DND-41 (cell line): ENCODE measurements at regions not wholly inside any gene's neighbourhood (a gene's known extent, or its start where the extent isn't known, plus 50 kb on each side); places are given as distances from the start of the nearest gene placed in this dataset.

Experiments
- ATAC-seq: fragments of 200-7000 bp; cut with Tn5 transposase; 3 replicates; pipeline ENCODE4 v1.9.1; 2021; ENCODE audit warnings: low read depth; ENCODE audit not compliant: insufficient read depth
- DNase-seq: peaks from one replicate; pipeline ENCODE4 v3.0.0-alpha.2; 2020
- H2AFZ ChIP-seq: 2 replicates; pipeline ENCODE4 v1.6.0; 2012; ENCODE audit warnings: low read depth, low read length
- H3K27ac ChIP-seq: 2 replicates; pipeline ENCODE4 v1.5.1; 2012; ENCODE audit warnings: low read length, inconsistent platforms
- H3K27me3 ChIP-seq: fragments of 200-600 bp; sonication (generic); 2 replicates; pipeline ENCODE4 v1.6.0; 2012; ENCODE audit warnings: low read length, mild to moderate bottlenecking, inconsistent platforms; ENCODE audit not compliant: insufficient read depth, poor library complexity
- H3K36me3 ChIP-seq: 2 replicates; pipeline ENCODE4 v1.5.1; 2012; ENCODE audit warnings: low read length, inconsistent platforms; ENCODE audit not compliant: insufficient read depth
- H3K4me1 ChIP-seq: 2 replicates; pipeline ENCODE4 v1.5.1; 2012; ENCODE audit warnings: mild to moderate bottlenecking, low read length; ENCODE audit not compliant: insufficient read depth
- H3K4me2 ChIP-seq: 2 replicates; pipeline ENCODE4 v1.6.0; 2012; ENCODE audit warnings: mild to moderate bottlenecking, moderate library complexity, low read length, inconsistent platforms; ENCODE audit not compliant: insufficient read depth
- H3K4me3 ChIP-seq, 2 experiments: fragments of 200-600 bp in 1 of 2; shearing (Covaris generic) in 1 of 2; 2 replicates each; pipeline ENCODE4 v1.5.1; 2012 to 2016; ENCODE audit warnings: inconsistent platforms in 2 of 2, low read length in 2 of 2, mild to moderate bottlenecking in 2 of 2, low read depth in 1 of 2, moderate library complexity in 1 of 2
- H3K79me2 ChIP-seq: 2 replicates; pipeline ENCODE4 v1.6.0; 2012; ENCODE audit warnings: low read length, inconsistent platforms; ENCODE audit not compliant: insufficient read depth
- H3K9ac ChIP-seq: 2 replicates; pipeline ENCODE4 v1.6.0; 2012; ENCODE audit warnings: low read depth, mild to moderate bottlenecking, inconsistent platforms, low read length, moderate library complexity
- H3K9me3 ChIP-seq: 2 replicates; pipeline ENCODE4 v1.5.1; 2012; ENCODE audit warnings: low read length, moderate library complexity, mild to moderate bottlenecking, inconsistent platforms; ENCODE audit not compliant: insufficient read depth, severe bottlenecking
- H4K20me1 ChIP-seq: 2 replicates; pipeline ENCODE4 v1.6.0; 2012; ENCODE audit warnings: low read length; ENCODE audit not compliant: insufficient read depth
- EZH2 ChIP-seq: IDR thresholded peaks from 3 replicates; pipeline ENCODE4 v1.6.1; 2012; ENCODE audit warnings: borderline replicate concordance, low read depth, mild to moderate bottlenecking, moderate library complexity, low read length, inconsistent platforms; ENCODE audit not compliant: severe bottlenecking
- TF ChIP-seq, protein P1 (sequence below): IDR thresholded peaks from 2 replicates; pipeline ENCODE4 v1.5.1; 2012; ENCODE audit warnings: borderline replicate concordance, low read length, moderate library complexity, mild to moderate bottlenecking; ENCODE audit not compliant: poor library complexity, severe bottlenecking; ENCODE audit errors: extremely low read depth

- Histone ChIP-seq H3K9ac (no peak overlapping the region), H3K27ac (no peak overlapping the region), H3K4me3 (no peak overlapping the region), H3K36me3 (no peaks in the 10 kb centered on the region), H3K4me2 (no peak overlapping the region), H3K79me2 (no peaks in the 10 kb centered on the region), H3K4me1 (peaks cover 18% of the 10 kb centered on the region), H3K9me3 (no peaks in the 10 kb centered on the region), H2AFZ (no peak overlapping the region), H3K27me3 (no peaks in the 10 kb centered on the region), H4K20me1 (no peaks in the 10 kb centered on the region)
- no peak for TF ChIP-seq EZH2
- TF ChIP-seq, protein P1, sequence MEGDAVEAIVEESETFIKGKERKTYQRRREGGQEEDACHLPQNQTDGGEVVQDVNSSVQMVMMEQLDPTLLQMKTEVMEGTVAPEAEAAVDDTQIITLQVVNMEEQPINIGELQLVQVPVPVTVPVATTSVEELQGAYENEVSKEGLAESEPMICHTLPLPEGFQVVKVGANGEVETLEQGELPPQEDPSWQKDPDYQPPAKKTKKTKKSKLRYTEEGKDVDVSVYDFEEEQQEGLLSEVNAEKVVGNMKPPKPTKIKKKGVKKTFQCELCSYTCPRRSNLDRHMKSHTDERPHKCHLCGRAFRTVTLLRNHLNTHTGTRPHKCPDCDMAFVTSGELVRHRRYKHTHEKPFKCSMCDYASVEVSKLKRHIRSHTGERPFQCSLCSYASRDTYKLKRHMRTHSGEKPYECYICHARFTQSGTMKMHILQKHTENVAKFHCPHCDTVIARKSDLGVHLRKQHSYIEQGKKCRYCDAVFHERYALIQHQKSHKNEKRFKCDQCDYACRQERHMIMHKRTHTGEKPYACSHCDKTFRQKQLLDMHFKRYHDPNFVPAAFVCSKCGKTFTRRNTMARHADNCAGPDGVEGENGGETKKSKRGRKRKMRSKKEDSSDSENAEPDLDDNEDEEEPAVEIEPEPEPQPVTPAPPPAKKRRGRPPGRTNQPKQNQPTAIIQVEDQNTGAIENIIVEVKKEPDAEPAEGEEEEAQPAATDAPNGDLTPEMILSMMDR = no peak
- DNase-seq = no peak
- no peak for ATAC-seq
These were observed 193.4 kb downstream of the BCAS1 start for GRCh38 chr20:53876956-53877355.

- DNase-seq (no peak), ATAC-seq (no peak)
- H3K4me3 ChIP-seq = no peak overlapping the region
- H3K4me2 ChIP-seq = no peak overlapping the region
- TF ChIP-seq, protein P1 = no peak
- TF ChIP-seq EZH2 = no peak
- no peak overlapping the region for H3K27ac ChIP-seq
- no peaks in the 10 kb centered on the region for H3K79me2 ChIP-seq
- peaks cover 23% of the 10 kb centered on the region for H3K4me1 ChIP-seq
- H3K36me3 ChIP-seq = no peaks in the 10 kb centered on the region
- no peak overlapping the region for H3K9ac ChIP-seq
- H2AFZ ChIP-seq = no peak overlapping the region
- H3K9me3 ChIP-seq = no peaks in the 10 kb centered on the region
- no peaks in the 10 kb centered on the region for H3K27me3 ChIP-seq
- H4K20me1 ChIP-seq = no peaks in the 10 kb centered on the region
These were observed 193.9 kb downstream of the BCAS1 start for GRCh38 chr20:53876470-53876869.

DNA sequence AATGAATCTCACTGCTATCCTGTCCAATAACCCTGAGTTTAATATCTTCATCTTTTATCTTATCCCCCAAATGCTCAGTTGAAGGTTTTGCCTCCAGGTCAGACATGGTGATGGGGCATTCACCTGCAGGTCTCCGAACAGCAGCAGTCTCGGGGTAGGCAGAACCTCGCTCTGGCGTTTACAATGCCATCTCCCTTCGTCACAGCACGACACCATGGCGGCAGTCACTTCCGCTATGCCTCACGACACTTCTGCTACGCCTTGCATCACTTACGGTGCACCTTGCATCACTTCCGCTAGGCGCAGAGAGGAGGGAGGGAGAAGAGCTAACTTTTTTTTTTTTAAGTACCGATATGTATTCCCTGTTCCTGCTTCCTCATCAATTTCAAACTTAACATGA is 194.9 kb downstream of the BCAS1 start:
- no peak overlapping the region for H3K27ac ChIP-seq
- no peak overlapping the region for H2AFZ ChIP-seq
- H3K4me2 ChIP-seq = no peak overlapping the region

More for the DNA sequence above, 194.9 kb downstream of the BCAS1 start:
- peaks cover 33% of the 10 kb centered on the region for H3K4me1 ChIP-seq
- no peaks in the 10 kb centered on the region for H3K9me3 ChIP-seq
- no peak overlapping the region for H3K9ac ChIP-seq
- no peaks in the 10 kb centered on the region for H3K36me3 ChIP-seq
- no peak overlapping the region for H3K4me3 ChIP-seq
- no peaks in the 10 kb centered on the region for H4K20me1 ChIP-seq
- no peak for ATAC-seq
- DNase-seq = no peak
- no peaks in the 10 kb centered on the region for H3K79me2 ChIP-seq
- no peaks in the 10 kb centered on the region for H3K27me3 ChIP-seq
- TF ChIP-seq, protein P1 = no peak
- no peak for TF ChIP-seq EZH2
